Erythroblast (primary cell): ENCODE measurements at regions not wholly inside any gene's neighbourhood (a gene's known extent, or its start where the extent isn't known, plus 50 kb on each side); places are given as distances from the start of the nearest gene placed in this dataset.
"Not testable (repeated sequence)": the region's sequence is repeated elsewhere in the genome, so short reads cannot be mapped to it uniquely, and the experiment has no call there.

Source experiments
- DNase-seq, 2 experiments: peaks; one replicate each; lab custom pipeline; 2025; lab: John Stamatoyannopoulos, UW
- GATA1 ChIP-seq: IDR thresholded peaks from 2 replicates; pipeline ENCODE4 v1.6.1; 2011; ENCODE audit warnings: low read depth, mild to moderate bottlenecking, control low read depth, low read length, moderate library complexity
- POLR2A ChIP-seq: IDR thresholded peaks from 2 replicates; pipeline ENCODE4 v1.6.1; 2011; ENCODE audit warnings: mild to moderate bottlenecking, low read length

- TF ChIP-seq POLR2A, result no peak
- TF ChIP-seq GATA1, result no peak
- no peak for DNase-seq
These were observed 363.4 kb upstream of the BOD1L1 start for GRCh38 chr4:13990596-13991589.

GRCh38 chr4:13992041-13992440, 364.5 kb upstream of the BOD1L1 start:
- DNase-seq, result no peak
- no peak for TF ChIP-seq POLR2A
- no peak for TF ChIP-seq GATA1

GRCh38 chr4:13992975-13993520, 365.5 kb upstream of the BOD1L1 start:
- DNase-seq, result no peak
- TF ChIP-seq GATA1 (no peak), POLR2A (no peak)

- no peak for TF ChIP-seq POLR2A
- DNase-seq, result no peak
These were observed 366.5 kb upstream of the BOD1L1 start for GRCh38 chr4:13994016-13994415.

- TF ChIP-seq POLR2A (no peak), GATA1 (no peak)
- DNase-seq, result no peak
These were observed 371.4 kb upstream of the BOD1L1 start for GRCh38 chr4:13998850-13999445.

- TF ChIP-seq POLR2A (no peak), GATA1 (no peak)
- DNase-seq, result no peak
These were observed 372.7 kb upstream of the BOD1L1 start for GRCh38 chr4:14000091-14000814.

GRCh38 chr4:14002331-14002730, 374.8 kb upstream of the BOD1L1 start:
- not testable (repeated sequence) for DNase-seq

- TF ChIP-seq POLR2A (no peak), GATA1 (no peak)
- DNase-seq, result no peak
These were observed 381.0 kb upstream of the BOD1L1 start for GRCh38 chr4:14008494-14008893.

- DNase-seq, result no peak
- no peak for TF ChIP-seq POLR2A
- TF ChIP-seq GATA1, result no peak
These were observed 390.8 kb upstream of the BOD1L1 start for GRCh38 chr4:14018191-14018853.

GRCh38 chr4:14022456-14022855, 394.9 kb upstream of the BOD1L1 start:
- DNase-seq, result no peak
- TF ChIP-seq POLR2A (no peak), GATA1 (no peak)

GRCh38 chr4:14023036-14023435, 395.5 kb upstream of the BOD1L1 start:
- TF ChIP-seq POLR2A, result no peak
- TF ChIP-seq GATA1, result no peak

GRCh38 chr4:14023896-14024295, 396.4 kb upstream of the BOD1L1 start:
- TF ChIP-seq GATA1, result no peak
- no peak for TF ChIP-seq POLR2A
- DNase-seq, result no peak

More at GRCh38 chr4:14023036-14023435, 395.5 kb upstream of the BOD1L1 start:
- DNase-seq, result no peak

- TF ChIP-seq POLR2A, result no peak
- TF ChIP-seq GATA1, result no peak
- DNase-seq, result no peak
These were observed 397.6 kb upstream of the BOD1L1 start for GRCh38 chr4:14025111-14025510.
